IMR-90 (cell line): ENCODE measurements at regions not wholly inside any gene's neighbourhood (a gene's known extent, or its start where the extent isn't known, plus 50 kb on each side); places are given as distances from the start of the nearest gene placed in this dataset.

Experiments
- ATAC-seq: fragments of 200-7000 bp; cut with Tn5 transposase; 2 replicates; pipeline ENCODE4 v1.9.1; 2020; ENCODE audit warnings: low read depth, mild to moderate bottlenecking, moderate library complexity
- BruUV-seq: library from RNA; stranded (reverse); fragments of 400-500 nt; replicated peaks from 2 replicates; lab custom pipeline; 2021; lab: Mats Ljungman, UMichigan
- CTCF ChIA-PET: fragments of 300-600 bp; formaldehyde crosslinking; extraction: SDS; loops from one replicate; lab custom pipeline; 2021; ENCODE audit warnings: antibody characterized with exemption; lab: Yijun Ruan, JAX
- POLR2A ChIA-PET: fragments of 300-600 bp; sonication (Branson Sonifier 250); formaldehyde crosslinking; loops from one replicate; lab custom pipeline; 2022; ENCODE audit warnings: antibody characterized with exemption; ENCODE audit not compliant: unreplicated experiment; lab: Charles Lee
- DNase-seq: peaks from one replicate; pipeline ENCODE4 v3.0.0; 2013
- H2AFZ ChIP-seq: replicated peaks from 2 replicates; pipeline ENCODE3; 2013; ENCODE audit warnings: low read length, mild to moderate bottlenecking; ENCODE audit not compliant: poor library complexity
- H2AK5ac ChIP-seq: 2 replicates; pipeline ENCODE4 v1.6.1; 2013; ENCODE audit warnings: low read depth, low read length, inconsistent platforms
- H2AK9ac ChIP-seq: replicated peaks from 2 replicates; pipeline ENCODE3; 2013; ENCODE audit warnings: mild to moderate bottlenecking, low read depth, low read length, moderate library complexity; ENCODE audit not compliant: poor library complexity
- H2BK120ac ChIP-seq: 2 replicates; pipeline ENCODE4 v1.6.1; 2013; ENCODE audit warnings: low read depth, low read length, inconsistent platforms
- H2BK15ac ChIP-seq: 3 replicates; pipeline ENCODE4 v1.6.1; 2013; ENCODE audit warnings: low read depth, low read length, inconsistent platforms
- H2BK20ac ChIP-seq: 2 replicates; pipeline ENCODE4 v1.6.1; 2013; ENCODE audit warnings: low read depth, mild to moderate bottlenecking, inconsistent platforms, low read length, moderate library complexity
- H2BK5ac ChIP-seq: 2 replicates; pipeline ENCODE4 v1.6.1; 2013; ENCODE audit warnings: mild to moderate bottlenecking, low read depth, low read length, inconsistent platforms; ENCODE audit not compliant: poor library complexity, severe bottlenecking
- H3K14ac ChIP-seq: replicated peaks from 2 replicates; pipeline ENCODE4 v1.6.1; 2013; ENCODE audit warnings: low read depth, low read length, inconsistent platforms
- H3K18ac ChIP-seq: 2 replicates; pipeline ENCODE4 v1.6.1; 2013; ENCODE audit warnings: low read depth, low read length, control low read depth
- H3K23ac ChIP-seq: 2 replicates; pipeline ENCODE4 v1.6.1; 2013; ENCODE audit warnings: low read depth, low read length, inconsistent platforms
- H3K27ac ChIP-seq: 2 replicates; pipeline ENCODE4 v1.5.1; 2013; ENCODE audit warnings: mild to moderate bottlenecking, control low read depth, low read length; ENCODE audit not compliant: insufficient read depth
- H3K27me3 ChIP-seq: 2 replicates; pipeline ENCODE4 v1.6.1; 2013; ENCODE audit warnings: low read length; ENCODE audit not compliant: control insufficient read depth, insufficient read depth
- H3K36me3 ChIP-seq: 2 replicates; pipeline ENCODE4 v1.6.1; 2013; ENCODE audit warnings: low read length, mixed read lengths; ENCODE audit not compliant: control insufficient read depth, insufficient read depth
- H3K4ac ChIP-seq: 2 replicates; pipeline ENCODE4 v1.6.1; 2013; ENCODE audit warnings: low read depth, low read length, inconsistent platforms
- H3K4me1 ChIP-seq: 2 replicates; pipeline ENCODE4 v1.6.1; 2013; ENCODE audit warnings: low read length, mixed read lengths; ENCODE audit not compliant: control insufficient read depth, insufficient read depth
- H3K4me2 ChIP-seq: 2 replicates; pipeline ENCODE4 v1.6.1; 2013; ENCODE audit warnings: low read depth, mild to moderate bottlenecking, control low read depth, low read length, moderate library complexity
- H3K4me3 ChIP-seq: 2 replicates; pipeline ENCODE4 v1.5.1; 2013; ENCODE audit warnings: low read depth, mild to moderate bottlenecking, control low read depth, low read length, moderate library complexity; ENCODE audit not compliant: insufficient read depth
- H3K56ac ChIP-seq: 2 replicates; pipeline ENCODE4 v1.6.1; 2013; ENCODE audit warnings: low read length, inconsistent platforms; ENCODE audit not compliant: insufficient read depth; ENCODE audit errors: extremely low read depth
- H3K79me1 ChIP-seq, 2 experiments: 2 replicates each; pipeline ENCODE4 v1.6.1; 2013; ENCODE audit warnings: low read length in 2 of 2, inconsistent platforms in 1 of 2, low read depth in 1 of 2
- H3K9ac ChIP-seq: 2 replicates; pipeline ENCODE4 v1.6.1; 2013; ENCODE audit warnings: low read depth, low read length, control low read depth
- H3K9me1 ChIP-seq: 2 replicates; pipeline ENCODE4 v1.6.1; 2013; ENCODE audit warnings: low read length, inconsistent platforms; ENCODE audit not compliant: insufficient read depth
- H3K9me3 ChIP-seq: 2 replicates; pipeline ENCODE4 v1.6.1; 2013; ENCODE audit warnings: low read length; ENCODE audit not compliant: control insufficient read depth, insufficient read depth
- H4K20me1 ChIP-seq: 2 replicates; pipeline ENCODE4 v1.6.1; 2013; ENCODE audit warnings: low read length, inconsistent platforms; ENCODE audit not compliant: insufficient read depth
- H4K5ac ChIP-seq: 2 replicates; pipeline ENCODE4 v1.6.1; 2013; ENCODE audit warnings: mild to moderate bottlenecking, low read depth, low read length, control low read depth
- H4K8ac ChIP-seq, 2 experiments: 2 replicates each; pipeline ENCODE4 v1.6.1; 2013; ENCODE audit warnings: low read depth in 2 of 2, low read length in 2 of 2, control low read depth in 1 of 2, inconsistent platforms in 1 of 2
- H4K91ac ChIP-seq: 2 replicates; pipeline ENCODE4 v1.6.1; 2013; ENCODE audit warnings: low read depth, low read length, inconsistent platforms; ENCODE audit not compliant: insufficient read depth
- BHLHE40 ChIP-seq: fragments of 150-350 bp; IDR thresholded peaks from 2 replicates; pipeline ENCODE4 v1.6.1; 2016; ENCODE audit warnings: mild to moderate bottlenecking, low read depth, low read length
- CEBPB ChIP-seq: IDR thresholded peaks from 2 replicates; pipeline ENCODE4 v1.6.1; 2012; ENCODE audit warnings: low read depth, low read length, improper control_type of control experiment
- CHD1 ChIP-seq: IDR thresholded peaks from 2 replicates; pipeline ENCODE4 v1.6.1; 2012; ENCODE audit warnings: low read depth, low read length, improper control_type of control experiment
- FOS ChIP-seq: fragments of 150-350 bp; IDR thresholded peaks from 2 replicates; pipeline ENCODE4 v1.6.1; 2016; ENCODE audit warnings: low read depth, low read length
- MAFK ChIP-seq: IDR thresholded peaks from 2 replicates; pipeline ENCODE4 v1.6.1; 2012; ENCODE audit warnings: low read depth, low read length, improper control_type of control experiment
- MAZ ChIP-seq: IDR thresholded peaks from 2 replicates; pipeline ENCODE4 v1.6.1; 2012; ENCODE audit warnings: low read depth, mild to moderate bottlenecking, low read length, improper control_type of control experiment, moderate library complexity, borderline replicate concordance
- MXI1 ChIP-seq: IDR thresholded peaks from 2 replicates; pipeline ENCODE4 v1.6.1; 2012; ENCODE audit warnings: low read depth, mild to moderate bottlenecking, low read length, moderate library complexity, borderline replicate concordance
- NFE2L2 ChIP-seq: fragments of 150-350 bp; IDR thresholded peaks from 2 replicates; pipeline ENCODE4 v1.6.1; 2016; ENCODE audit warnings: low read depth, mild to moderate bottlenecking, low read length
- POLR2A ChIP-seq: IDR thresholded peaks from 2 replicates; pipeline ENCODE4 v1.6.1; 2012; ENCODE audit warnings: mild to moderate bottlenecking, low read depth, low read length
- RAD21 ChIP-seq: IDR thresholded peaks from 2 replicates; pipeline ENCODE4 v1.6.1; 2012; ENCODE audit warnings: low read length, improper control_type of control experiment
- RCOR1 ChIP-seq: IDR thresholded peaks from 2 replicates; pipeline ENCODE4 v1.6.1; 2012; ENCODE audit warnings: mild to moderate bottlenecking, low read length, improper control_type of control experiment; ENCODE audit not compliant: insufficient replicate concordance
- RFX5 ChIP-seq: IDR thresholded peaks from 2 replicates; pipeline ENCODE4 v1.8.0; 2012; ENCODE audit warnings: low read depth, mild to moderate bottlenecking, low read length, moderate library complexity
- SMC3 ChIP-seq: fragments of 150-350 bp; IDR thresholded peaks from 2 replicates; pipeline ENCODE4 v1.6.1; 2016; ENCODE audit warnings: low read depth, mild to moderate bottlenecking, antibody characterized with exemption, low read length, moderate library complexity
- WGBS, 2 experiments: methylation state at CpG; one replicate each; pipeline versions ENCODE4 v1.1.5 to v1.1.7; 2013; ENCODE audit warnings: missing lambda C conversion rate in 2 of 2; ENCODE audit not compliant: insufficient read length in 1 of 2; ENCODE audit errors: extremely low coverage in 2 of 2; 5-methylcytosine and 5-hydroxymethylcytosine counted together
- dilution Hi-C: fragments of 300-500 bp; cut with HindIII; formaldehyde crosslinking; loops from one replicate; pipeline ENCODE4 v1.14.3; 2018; ENCODE audit warnings: low sequenced_read_pairs; ENCODE audit not compliant: unreplicated experiment
- in situ Hi-C: fragments of 300-500 bp; cut with MboI; formaldehyde crosslinking; loops from 3 replicates; pipeline ENCODE4 v1.14.3; 2019; ENCODE audit warnings: low sequenced_read_pairs, inconsistent platforms, mixed read lengths
- intact Hi-C: fragments of 100-400 bp; cut with micrococcal nuclease; formaldehyde crosslinking; loops from 2 replicates; pipeline ENCODE4 v1.10.0; 2022
- TF ChIP-seq, protein P1 (sequence below): fragments of 150-350 bp; IDR thresholded peaks from 2 replicates; pipeline ENCODE4 v1.6.1; 2017; ENCODE audit warnings: mild to moderate bottlenecking, antibody characterized with exemption, low read length, low read depth
- TF ChIP-seq, protein P2 (sequence below): conservative IDR thresholded peaks from 2 replicates; pipeline ENCODE4 v1.5.1; 2012; ENCODE audit warnings: mild to moderate bottlenecking, low read depth, low read length, improper control_type of control experiment
- TF ChIP-seq, protein P3 (sequence below): fragments of 150-350 bp; IDR thresholded peaks from 2 replicates; pipeline ENCODE4 v1.6.1; 2016; ENCODE audit warnings: low read depth, mild to moderate bottlenecking, low read length, moderate library complexity, borderline replicate concordance

- no peak overlapping the region for H3K23ac ChIP-seq
- H2AK5ac ChIP-seq, result no peak overlapping the region
- H4K8ac ChIP-seq, result no peak overlapping the region
- H2BK15ac ChIP-seq, result no peak overlapping the region
- H2BK120ac ChIP-seq, result no peak overlapping the region
- dilution Hi-C loops, result no loop called here
- H2AK9ac ChIP-seq, result no peak overlapping the region
- H4K5ac ChIP-seq, result no peak overlapping the region
- intact Hi-C loops, result no loop called here
- H2AFZ ChIP-seq, result no peak overlapping the region
- no peaks in the 10 kb centered on the region for H3K9me3 ChIP-seq
- ATAC-seq, result no peak
- H3K18ac ChIP-seq, result no peak overlapping the region
- no peak overlapping the region for H4K91ac ChIP-seq
- H3K27ac ChIP-seq, result no peak overlapping the region
- no peaks in the 10 kb centered on the region for H4K20me1 ChIP-seq
- no peaks in the 10 kb centered on the region for H3K4me1 ChIP-seq
- DNase-seq, result no peak
- H2BK5ac ChIP-seq, result no peak overlapping the region
- POLR2A ChIA-PET, result no interaction called here
- TF ChIP-seq MAFK (no peak), RFX5 (no peak), BHLHE40 (no peak), RCOR1 (no peak), CEBPB (no peak), MXI1 (no peak), POLR2A (no peak), FOS (no peak), NFE2L2 (no peak), SMC3 (no peak), RAD21 (no peak), CHD1 (no peak), MAZ (no peak)
- TF ChIP-seq, protein P1, sequence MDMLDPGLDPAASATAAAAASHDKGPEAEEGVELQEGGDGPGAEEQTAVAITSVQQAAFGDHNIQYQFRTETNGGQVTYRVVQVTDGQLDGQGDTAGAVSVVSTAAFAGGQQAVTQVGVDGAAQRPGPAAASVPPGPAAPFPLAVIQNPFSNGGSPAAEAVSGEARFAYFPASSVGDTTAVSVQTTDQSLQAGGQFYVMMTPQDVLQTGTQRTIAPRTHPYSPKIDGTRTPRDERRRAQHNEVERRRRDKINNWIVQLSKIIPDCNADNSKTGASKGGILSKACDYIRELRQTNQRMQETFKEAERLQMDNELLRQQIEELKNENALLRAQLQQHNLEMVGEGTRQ, result no peak
- TF ChIP-seq, protein P2, sequence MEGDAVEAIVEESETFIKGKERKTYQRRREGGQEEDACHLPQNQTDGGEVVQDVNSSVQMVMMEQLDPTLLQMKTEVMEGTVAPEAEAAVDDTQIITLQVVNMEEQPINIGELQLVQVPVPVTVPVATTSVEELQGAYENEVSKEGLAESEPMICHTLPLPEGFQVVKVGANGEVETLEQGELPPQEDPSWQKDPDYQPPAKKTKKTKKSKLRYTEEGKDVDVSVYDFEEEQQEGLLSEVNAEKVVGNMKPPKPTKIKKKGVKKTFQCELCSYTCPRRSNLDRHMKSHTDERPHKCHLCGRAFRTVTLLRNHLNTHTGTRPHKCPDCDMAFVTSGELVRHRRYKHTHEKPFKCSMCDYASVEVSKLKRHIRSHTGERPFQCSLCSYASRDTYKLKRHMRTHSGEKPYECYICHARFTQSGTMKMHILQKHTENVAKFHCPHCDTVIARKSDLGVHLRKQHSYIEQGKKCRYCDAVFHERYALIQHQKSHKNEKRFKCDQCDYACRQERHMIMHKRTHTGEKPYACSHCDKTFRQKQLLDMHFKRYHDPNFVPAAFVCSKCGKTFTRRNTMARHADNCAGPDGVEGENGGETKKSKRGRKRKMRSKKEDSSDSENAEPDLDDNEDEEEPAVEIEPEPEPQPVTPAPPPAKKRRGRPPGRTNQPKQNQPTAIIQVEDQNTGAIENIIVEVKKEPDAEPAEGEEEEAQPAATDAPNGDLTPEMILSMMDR, result no peak
- TF ChIP-seq, protein P3, sequence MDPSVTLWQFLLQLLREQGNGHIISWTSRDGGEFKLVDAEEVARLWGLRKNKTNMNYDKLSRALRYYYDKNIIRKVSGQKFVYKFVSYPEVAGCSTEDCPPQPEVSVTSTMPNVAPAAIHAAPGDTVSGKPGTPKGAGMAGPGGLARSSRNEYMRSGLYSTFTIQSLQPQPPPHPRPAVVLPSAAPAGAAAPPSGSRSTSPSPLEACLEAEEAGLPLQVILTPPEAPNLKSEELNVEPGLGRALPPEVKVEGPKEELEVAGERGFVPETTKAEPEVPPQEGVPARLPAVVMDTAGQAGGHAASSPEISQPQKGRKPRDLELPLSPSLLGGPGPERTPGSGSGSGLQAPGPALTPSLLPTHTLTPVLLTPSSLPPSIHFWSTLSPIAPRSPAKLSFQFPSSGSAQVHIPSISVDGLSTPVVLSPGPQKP, result no peak
- no peaks in the 10 kb centered on the region for H3K79me1 ChIP-seq
- no peaks in the 10 kb centered on the region for H3K9me1 ChIP-seq
- in situ Hi-C loops, result no loop called here
- 48% methylated on average over 5 of the region's 6 CpGs; no CpG with 5 or more reads in 1 of the 2 experiments for WGBS, 2 experiments
- BruUV-seq, result no TSS peak
- H3K14ac ChIP-seq, result no peak overlapping the region
- no peak overlapping the region for H3K9ac ChIP-seq
- H3K4ac ChIP-seq, result no peak overlapping the region
- no peaks in the 10 kb centered on the region for H3K36me3 ChIP-seq
- no peaks in the 10 kb centered on the region; the same call in 1 of the 2 replicates for H3K27me3 ChIP-seq
- no peak overlapping the region for H3K4me2 ChIP-seq
- CTCF ChIA-PET, result interaction anchor here (0.9 kb wide), 1 partner anchor 48 kb away, joined by 3 read pairs; no protein-coding TSS in a partner anchor
- H2BK20ac ChIP-seq, result no peak overlapping the region
- H3K56ac ChIP-seq, result no peak overlapping the region
- no peak overlapping the region for H3K4me3 ChIP-seq
These were observed 233.6 kb downstream of the RRAGC start for GRCh38 chr1:38625939-38626338.
